Uterus (tissue), 2 donors: ENCODE measurements at regions not wholly inside any gene's neighbourhood (a gene's known extent, or its start where the extent isn't known, plus 50 kb on each side); places are given as distances from the start of the nearest gene placed in this dataset.

ENCODE experiments used
- CTCF ChIP-seq, 4 experiments: fragments of 200-600 bp in 2 of 4; fragments of 450-650 bp in 2 of 4; sonication (generic) in 2 of 4; IDR thresholded peaks; one replicate each; pipeline ENCODE4 v1.5.1; 2016 to 2019; ENCODE audit warnings: antibody characterized with exemption in 4 of 4, mild to moderate bottlenecking in 2 of 4, moderate library complexity in 1 of 4
- POLR2A ChIP-seq, 2 donors: fragments of 450-650 bp; IDR thresholded peaks; one replicate each; pipeline ENCODE4 v1.6.1; 2016; ENCODE audit warnings: antibody characterized with exemption in 2 of 2, mild to moderate bottlenecking in 1 of 2, moderate library complexity in 1 of 2

DNA sequence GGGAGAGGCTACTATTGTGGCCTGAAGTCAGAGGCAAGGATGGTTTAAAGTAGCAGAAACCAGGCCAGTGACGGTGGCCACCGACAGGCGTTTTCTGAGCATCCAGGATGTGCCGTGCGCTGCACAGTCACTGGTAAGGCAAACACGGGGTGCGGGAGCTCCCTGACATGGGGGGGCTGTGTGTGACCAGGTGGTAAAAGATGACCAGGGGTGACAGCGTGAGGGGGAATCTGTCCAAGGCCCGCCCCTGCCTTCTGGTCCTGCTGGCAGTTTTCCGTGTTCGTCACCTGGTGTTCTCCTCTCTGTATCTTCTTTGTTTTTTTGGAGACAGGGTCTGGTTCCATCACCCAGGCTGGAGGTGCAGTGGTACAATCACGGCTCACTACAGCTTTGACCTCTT is 167.4 kb downstream of the ICE1 start:
- TF ChIP-seq CTCF (IDR thresholded peaks at IDR 0.05) (no peak), POLR2A (IDR thresholded peaks at IDR 0.05) (no peak)
